HG03571 (cell line): ENCODE measurements at regions not wholly inside any gene's neighbourhood (a gene's known extent, or its start where the extent isn't known, plus 50 kb on each side); places are given as distances from the start of the nearest gene placed in this dataset.

Experiments
- ATAC-seq: cut with Tn5 transposase; IDR thresholded peaks from one replicate; pipeline ENCODE4 v1.9.1; 2021; ENCODE audit not compliant: unreplicated experiment

DNA sequence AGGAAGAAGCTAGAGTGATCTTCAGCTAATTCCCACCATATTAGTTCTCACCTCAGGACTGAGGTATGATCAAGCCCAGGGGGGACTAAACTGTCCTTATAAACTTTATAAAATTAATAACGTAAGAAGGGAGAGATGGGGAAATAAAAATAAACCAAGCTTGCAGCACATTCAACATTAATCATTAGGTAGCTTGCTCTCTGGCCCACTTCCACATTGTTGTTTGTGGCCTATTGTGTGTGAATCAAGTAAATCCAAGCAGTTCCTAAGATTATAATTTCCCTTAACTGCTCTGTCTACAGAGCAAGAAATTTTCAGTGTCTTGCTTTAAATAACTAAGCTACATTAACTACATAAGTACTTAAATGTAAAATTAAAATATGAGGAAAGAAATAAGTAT lies 131.3 kb upstream of the ABCA1 start:
- ATAC-seq: no peak

GRCh38 chr9:105062222-105062855 lies 134.4 kb upstream of the ABCA1 start:
- no peak for ATAC-seq

- ATAC-seq: no peak
These were observed 136.5 kb upstream of the ABCA1 start for GRCh38 chr9:105064248-105065097.

DNA sequence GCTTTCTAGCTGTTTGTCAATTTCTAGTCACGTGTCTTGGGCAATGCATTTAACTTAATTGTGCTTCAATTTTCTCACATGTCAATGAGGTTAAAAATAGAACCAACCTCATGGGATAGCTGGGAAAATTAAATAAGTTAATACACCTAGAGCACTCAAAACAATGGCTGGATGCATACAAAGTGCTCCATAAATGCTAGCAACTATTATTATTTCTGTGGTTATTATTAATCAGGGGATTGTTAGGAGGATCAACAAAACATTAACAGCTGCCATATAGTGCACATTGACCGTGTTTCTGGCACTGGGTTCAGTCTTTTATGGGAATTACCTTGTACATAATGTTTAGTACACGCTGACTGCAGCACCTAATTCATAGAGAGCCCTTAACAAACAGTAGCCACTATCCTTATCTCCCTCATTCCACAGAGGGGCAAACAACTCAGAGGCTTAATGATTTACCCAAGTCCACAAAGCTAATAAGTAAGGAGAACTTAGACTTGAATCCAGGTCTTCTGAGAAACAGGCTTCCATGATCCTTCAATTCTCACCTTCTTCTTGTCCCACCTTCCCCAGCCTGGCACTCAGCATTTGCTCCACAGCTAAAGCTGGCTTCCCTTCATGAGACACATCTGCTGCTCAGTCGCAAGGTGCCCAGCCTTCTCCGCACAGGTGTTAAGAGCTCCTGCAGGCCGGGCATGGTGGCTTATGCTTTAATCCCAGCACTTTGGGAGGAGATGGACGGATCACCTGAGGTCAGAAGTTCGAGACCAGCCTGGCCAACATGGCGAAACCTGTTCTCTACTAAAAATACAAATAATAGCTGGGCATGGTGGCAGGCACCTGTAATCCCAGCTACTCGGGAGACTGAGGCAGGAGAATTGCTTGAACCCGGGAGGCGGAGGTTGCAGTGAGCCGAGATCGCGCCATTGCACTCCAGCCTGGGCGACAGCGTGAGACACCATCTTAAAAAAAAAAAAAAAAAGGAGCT lies 137.4 kb upstream of the ABCA1 start:
- no peak for ATAC-seq

GRCh38 chr9:105066275-105066865 lies 138.4 kb upstream of the ABCA1 start:
- ATAC-seq: no peak

DNA sequence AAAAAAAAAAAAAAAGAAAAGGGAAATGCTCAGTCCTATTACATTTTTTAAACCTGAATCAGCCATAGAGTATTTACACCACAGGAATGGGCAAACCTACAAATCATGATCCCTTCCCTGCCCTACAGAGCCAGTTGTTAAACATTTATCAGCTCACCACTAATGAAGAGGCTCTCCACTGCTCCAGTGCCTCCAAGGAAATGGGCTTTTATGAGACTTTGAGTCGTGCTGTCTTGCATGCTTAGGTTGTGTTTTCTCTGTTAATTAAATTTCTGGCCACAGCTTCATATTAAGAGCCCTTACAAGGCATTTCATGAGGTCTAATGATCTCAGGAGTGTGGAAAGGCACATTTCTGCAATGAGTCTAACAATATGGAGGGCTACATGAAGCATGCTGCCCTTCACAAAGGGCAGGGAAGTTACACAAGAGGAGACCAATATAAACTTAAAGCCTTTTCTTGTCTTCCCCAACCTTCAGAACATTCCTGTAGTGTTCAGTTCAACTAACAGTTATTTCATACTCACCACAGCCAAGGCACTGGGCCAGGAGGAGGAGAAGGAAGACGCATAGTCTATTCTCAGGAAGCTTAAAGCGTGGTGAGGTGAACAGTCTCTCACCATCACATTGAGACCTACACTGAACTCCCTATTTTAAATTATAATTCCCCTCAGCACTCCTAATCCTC lies 140.1 kb upstream of the ABCA1 start:
- ATAC-seq: no peak

- no peak for ATAC-seq
These were observed 141.3 kb upstream of the ABCA1 start for GRCh38 chr9:105069285-105069684.

DNA sequence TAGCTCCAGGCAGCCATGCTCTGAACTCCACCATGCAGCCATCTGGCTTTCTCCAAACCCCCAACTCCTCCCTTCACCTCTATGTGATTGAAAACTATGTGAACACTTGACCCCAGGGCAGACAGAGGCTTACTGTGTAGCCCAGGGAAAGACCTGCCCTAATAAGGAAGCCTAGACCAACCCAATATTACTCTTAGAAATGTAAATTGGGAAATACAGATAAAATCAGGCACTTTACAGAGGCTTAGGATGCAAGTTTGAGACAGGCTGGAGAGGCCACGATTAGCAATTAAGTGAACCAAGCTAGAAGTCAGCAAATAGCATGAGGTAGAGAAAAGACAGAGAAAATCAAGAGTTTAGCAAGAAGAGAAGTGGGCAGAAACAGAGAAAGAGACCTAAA lies 141.7 kb upstream of the ABCA1 start:
- ATAC-seq: no peak

GRCh38 chr9:105070176-105070575 lies 142.2 kb upstream of the ABCA1 start:
- ATAC-seq: no peak

GRCh38 chr9:105072476-105072875 lies 144.5 kb upstream of the ABCA1 start:
- no peak for ATAC-seq

DNA sequence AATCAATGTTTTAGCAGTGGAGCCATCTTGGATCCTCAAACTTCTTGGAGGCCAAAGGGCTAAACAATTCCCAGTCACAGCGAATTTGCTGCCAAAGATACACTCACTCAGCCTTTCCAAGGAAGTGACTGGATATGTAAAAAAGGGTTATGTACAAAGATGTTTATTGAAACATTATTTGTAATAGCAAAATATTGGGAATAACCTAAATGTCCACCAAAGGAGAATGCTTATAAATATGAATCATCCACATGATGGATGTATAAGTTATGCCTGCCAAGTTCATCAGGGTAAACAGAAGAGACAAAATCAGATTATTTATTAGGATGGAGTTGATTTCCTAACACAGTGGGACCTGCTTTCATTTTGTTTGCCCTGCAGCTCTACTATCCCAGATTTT lies 145.2 kb upstream of the ABCA1 start:
- ATAC-seq: no peak

DNA sequence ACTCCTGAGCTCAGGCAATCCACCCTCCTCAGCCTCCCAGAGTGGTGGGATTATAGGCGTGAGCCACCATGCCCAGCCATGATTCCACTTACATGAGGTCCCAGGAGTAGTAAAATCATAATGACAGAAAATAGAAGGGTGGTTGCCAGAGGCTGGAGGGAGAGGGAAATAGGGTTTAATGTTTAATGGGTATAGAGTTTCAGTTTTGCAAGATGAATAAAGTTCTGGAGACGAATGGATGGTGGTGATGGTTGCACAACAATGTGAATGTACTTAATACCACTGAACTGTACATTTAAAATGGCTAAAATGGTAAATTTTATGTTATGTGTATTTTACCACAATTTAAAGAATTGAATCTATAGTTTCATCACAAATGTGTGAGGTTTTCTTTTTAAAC lies 146.5 kb upstream of the ABCA1 start:
- ATAC-seq: no peak

- ATAC-seq: no peak
These were observed 148.8 kb upstream of the ABCA1 start for GRCh38 chr9:105076729-105077128.

GRCh38 chr9:105079457-105079856 lies 151.5 kb upstream of the ABCA1 start:
- ATAC-seq: no peak

DNA sequence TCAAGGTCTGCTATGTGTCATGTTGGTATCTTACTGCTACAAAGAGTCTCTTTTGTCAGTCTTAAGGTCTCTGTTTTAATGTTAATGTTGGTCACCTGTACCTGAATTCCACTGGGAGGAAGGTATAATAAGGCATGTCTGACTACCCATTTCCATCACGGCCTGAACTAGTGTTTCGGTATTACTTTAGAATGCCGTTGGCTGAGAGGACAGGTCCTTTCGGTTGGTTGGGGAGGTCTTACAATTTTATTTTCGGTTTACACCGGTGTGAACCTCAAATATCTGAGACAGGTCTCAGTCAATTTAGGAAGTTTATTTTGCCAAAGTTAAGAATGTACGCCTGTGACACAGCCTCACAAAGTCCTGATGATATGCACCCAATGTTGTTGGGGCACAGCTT lies 154.9 kb upstream of the ABCA1 start:
- no peak for ATAC-seq

- ATAC-seq: no peak
These were observed 155.3 kb upstream of the ABCA1 start for GRCh38 chr9:105083256-105083655.

DNA sequence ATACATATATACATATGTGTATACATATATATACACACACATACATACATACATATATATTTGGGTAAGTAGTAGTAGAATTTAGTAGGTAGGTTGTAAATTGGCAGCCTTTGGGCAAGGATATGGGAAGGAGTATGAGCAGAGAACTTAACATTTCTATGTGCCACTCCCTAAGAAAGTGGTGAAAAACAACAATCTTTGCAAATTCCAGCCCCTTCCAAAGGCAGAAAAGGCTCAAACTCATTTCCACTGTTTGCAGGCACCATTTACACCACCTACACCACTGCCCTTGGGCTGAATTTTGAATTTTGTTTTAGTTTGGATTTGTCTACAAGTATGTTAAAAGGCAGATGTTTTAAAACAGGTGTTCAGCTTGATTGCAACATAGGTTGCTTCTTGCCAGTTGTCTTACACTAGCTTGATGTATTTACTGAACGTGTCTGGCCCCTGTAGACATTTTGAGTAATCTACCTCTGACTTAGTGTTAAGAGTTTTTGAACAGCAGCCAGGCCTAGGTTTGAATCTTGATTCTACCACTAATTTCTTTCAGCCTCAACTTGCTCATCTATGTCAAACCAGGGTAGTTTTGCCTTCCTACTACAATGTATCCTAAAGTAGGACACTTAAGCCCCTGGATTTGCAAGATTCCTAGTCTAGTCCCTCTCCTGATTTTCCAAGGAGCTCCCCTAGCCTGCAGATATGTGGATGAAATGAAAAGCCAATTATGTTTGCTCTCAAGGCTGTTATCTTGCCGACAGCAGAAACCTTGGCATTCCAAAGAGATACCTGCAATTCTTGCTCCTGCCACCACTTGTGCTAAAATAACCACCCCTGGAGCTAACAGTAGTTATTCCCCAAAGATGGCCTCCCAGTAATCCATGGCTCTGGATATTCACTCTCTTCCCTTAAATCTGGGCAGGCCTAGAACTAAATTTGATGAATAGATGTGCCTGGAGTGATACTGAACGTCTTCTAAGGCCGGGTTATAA lies 156.2 kb upstream of the SLC44A1 start:
- no peak for ATAC-seq

- no peak for ATAC-seq
These were observed 154.6 kb upstream of the SLC44A1 start for GRCh38 chr9:105089874-105090273.

GRCh38 chr9:105091004-105091640 lies 153.3 kb upstream of the SLC44A1 start:
- ATAC-seq: no peak
